Neural progenitor cell (in vitro differentiated cells): ENCODE measurements at regions not wholly inside any gene's neighbourhood (a gene's known extent, or its start where the extent isn't known, plus 50 kb on each side); places are given as distances from the start of the nearest gene placed in this dataset.

Experiments used
- CTCF ChIP-seq: fragments of 200-600 bp; sonication (generic); IDR thresholded peaks from 2 replicates; pipeline ENCODE4 v1.5.1; 2017; ENCODE audit warnings: antibody characterized with exemption, mild to moderate bottlenecking
- EZH2 ChIP-seq: fragments of 200-600 bp; sonication (generic); IDR thresholded peaks from 2 replicates; pipeline ENCODE4 v1.6.1; 2017; ENCODE audit warnings: antibody characterized with exemption, mild to moderate bottlenecking, moderate library complexity

DNA sequence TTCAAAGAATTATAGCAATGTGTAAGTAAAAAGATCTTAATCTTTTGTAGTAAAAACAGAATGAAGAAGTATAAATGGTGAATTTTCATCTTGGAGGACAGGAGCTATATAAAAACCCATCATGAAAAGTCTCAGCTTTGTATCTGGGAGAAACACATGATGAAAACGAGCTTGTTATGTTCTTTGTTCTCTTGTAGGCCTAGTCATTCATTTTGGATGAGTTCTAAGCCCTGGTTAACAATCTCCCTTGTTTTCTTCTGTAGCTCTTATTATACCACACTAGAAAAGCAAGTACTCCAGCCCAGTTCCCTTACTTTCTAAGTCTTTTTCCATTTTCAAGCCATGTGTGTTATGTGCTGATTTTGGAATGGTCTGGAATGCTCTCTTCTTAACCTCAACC lies 463.5 kb upstream of the RGS6 start:
- TF ChIP-seq CTCF = no peak
- TF ChIP-seq EZH2 = no peak
